LNCAP (cell line): ENCODE measurements at regions not wholly inside any gene's neighbourhood (a gene's known extent, or its start where the extent isn't known, plus 50 kb on each side); places are given as distances from the start of the nearest gene placed in this dataset.

Experiments
- TF ChIP-seq, protein P1 (sequence below): fragments of 450-650 bp; IDR thresholded peaks from 2 replicates; pipeline ENCODE4 v1.5.1; 2017; ENCODE audit warnings: mild to moderate bottlenecking

DNA sequence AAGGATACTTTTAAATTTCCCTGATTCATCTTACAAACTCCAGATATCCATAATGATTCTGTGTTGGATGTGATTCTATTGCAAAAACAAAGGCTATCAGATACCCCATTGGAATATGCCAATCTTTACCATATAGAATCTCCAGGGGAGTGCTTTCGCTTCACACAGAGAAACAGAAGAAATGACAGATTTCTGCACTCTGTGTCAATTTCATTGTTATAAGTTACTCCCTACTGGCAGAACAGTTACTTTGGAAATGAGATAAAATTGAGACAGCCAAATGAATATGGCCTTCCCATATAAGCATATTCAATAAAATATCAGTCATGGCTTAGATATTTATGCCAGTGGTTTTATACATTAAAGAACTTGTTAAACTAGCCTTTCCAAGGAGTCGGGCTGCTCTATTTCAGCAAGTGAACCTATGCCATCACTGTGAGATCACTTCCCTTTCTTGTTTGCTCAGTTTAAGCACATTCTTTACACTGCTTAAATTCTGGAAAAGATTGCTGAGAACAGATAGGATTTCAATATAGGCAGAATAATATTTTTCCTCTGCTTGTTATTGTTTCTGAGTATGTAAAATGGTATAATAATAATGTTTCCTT is 127.5 kb upstream of the ANXA10 start:
- TF ChIP-seq, protein P1, sequence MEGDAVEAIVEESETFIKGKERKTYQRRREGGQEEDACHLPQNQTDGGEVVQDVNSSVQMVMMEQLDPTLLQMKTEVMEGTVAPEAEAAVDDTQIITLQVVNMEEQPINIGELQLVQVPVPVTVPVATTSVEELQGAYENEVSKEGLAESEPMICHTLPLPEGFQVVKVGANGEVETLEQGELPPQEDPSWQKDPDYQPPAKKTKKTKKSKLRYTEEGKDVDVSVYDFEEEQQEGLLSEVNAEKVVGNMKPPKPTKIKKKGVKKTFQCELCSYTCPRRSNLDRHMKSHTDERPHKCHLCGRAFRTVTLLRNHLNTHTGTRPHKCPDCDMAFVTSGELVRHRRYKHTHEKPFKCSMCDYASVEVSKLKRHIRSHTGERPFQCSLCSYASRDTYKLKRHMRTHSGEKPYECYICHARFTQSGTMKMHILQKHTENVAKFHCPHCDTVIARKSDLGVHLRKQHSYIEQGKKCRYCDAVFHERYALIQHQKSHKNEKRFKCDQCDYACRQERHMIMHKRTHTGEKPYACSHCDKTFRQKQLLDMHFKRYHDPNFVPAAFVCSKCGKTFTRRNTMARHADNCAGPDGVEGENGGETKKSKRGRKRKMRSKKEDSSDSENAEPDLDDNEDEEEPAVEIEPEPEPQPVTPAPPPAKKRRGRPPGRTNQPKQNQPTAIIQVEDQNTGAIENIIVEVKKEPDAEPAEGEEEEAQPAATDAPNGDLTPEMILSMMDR: no peak

DNA sequence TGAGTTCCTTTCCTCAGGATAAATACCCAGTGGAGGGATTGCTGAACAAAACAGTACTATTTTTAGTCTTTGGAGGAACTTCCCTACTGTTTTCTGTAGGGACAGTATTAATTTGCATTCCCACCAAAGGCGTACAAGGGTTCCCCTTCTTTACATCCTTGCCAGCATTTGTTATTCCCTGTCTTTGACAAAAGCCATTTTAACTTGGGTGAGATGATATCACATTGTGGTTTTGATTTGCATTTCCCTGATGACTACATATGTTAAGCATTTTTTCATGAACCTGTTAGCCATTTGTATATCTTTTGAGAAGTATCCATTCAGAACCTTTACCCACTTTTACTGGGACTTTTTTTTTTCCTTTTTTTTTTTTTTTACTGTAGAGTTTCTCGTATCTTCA is 126.2 kb upstream of the ANXA10 start:
- TF ChIP-seq, protein P1: no peak

DNA sequence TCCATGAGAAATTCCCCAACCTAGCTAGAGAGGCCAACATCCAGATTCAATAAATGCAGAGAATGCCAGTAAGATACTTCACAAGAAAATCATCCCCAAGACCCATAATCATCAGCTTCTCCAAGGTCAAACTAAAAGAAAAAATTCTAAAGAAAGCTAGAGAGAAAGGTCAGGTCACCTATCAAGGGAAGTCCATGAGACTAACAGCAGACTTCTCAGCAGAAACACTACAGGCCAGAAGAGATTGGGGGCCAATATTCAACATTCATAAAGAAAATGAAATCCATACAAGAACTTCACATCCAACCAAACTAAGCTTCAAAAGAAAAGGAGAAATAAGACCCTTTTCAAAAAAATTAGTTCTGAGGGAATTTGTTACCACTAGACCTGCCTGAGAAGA is 118.8 kb upstream of the ANXA10 start:
- TF ChIP-seq, protein P1: no peak

DNA sequence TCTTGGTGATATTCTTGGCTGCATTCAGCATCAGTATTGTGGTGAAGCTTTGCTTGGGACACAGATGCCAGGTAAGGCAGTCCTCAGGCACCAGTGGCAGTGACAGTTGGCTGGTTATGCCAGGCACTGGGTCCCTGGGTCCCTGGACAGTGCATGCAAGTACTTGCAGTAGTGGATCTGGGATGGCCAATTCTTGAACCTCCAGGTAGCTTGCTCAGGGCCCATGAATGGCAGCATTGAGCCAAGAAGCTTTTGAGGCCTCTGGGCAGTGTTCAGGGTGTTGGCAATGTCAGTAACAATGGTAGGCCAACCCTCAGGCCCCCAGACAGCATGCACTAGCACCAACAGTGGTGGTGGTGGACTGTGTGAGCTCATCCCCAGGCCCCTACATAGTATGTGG is 106.8 kb upstream of the ANXA10 start:
- TF ChIP-seq, protein P1: no peak

DNA sequence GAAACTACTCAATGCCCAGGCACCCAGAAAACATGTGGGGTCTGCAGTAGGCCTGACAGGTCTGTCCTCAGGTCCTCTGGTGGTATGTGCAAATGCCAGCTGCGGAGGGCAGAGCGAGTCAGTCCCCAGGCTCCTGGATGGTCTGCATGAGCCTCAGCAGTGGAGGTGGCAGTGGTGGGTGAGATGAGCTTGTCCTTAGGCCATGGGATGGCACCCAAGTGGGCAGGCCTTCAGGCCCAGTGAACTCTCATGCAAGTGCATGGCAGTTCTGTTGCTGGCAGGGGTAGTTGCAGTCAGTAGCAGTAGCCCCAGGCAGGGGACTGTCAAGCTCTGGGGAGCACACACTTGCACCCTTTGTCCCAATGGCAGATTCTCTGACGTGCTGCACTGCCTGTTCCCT is 106.3 kb upstream of the ANXA10 start:
- TF ChIP-seq, protein P1: no peak

DNA sequence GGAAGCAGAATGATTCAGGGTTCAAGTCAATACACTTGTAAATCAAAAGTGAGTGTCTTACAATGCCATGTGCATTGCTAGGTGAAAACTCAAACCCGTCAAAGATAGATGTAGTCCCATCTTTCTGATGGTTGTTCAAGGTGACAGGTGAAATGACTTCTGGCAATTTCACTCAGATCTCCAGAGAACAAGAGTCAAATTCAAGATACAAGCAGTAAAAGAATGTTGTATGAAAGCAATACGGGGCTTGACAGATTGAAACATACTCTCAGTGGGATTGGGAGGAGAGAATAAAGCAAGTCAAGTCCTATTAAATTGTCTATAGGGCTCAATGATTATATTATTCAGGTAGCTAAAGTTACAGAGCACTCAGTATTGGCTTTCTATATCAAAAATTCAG is 105.1 kb upstream of the ANXA10 start:
- TF ChIP-seq, protein P1: no peak

DNA sequence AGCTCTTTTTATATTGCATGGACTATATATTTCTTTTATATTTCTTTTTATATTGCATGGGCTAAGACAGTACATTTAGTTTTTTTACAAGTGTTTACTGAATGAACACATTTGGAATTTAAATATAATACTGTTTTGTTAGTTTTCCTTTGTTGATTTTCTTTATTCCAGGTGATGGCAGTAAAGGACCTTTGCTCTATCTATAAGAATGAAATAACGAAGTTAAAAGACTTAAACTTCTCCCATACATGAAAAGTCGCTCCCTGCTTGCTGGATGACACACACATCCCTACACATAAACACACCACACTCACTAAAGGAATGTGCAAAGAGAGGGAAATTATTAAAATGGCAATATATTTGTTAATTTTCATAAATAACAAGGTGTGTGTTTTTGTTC is 102.5 kb upstream of the ANXA10 start:
- TF ChIP-seq, protein P1: peak; percentile 31; the same call in 1 of the 2 replicates

DNA sequence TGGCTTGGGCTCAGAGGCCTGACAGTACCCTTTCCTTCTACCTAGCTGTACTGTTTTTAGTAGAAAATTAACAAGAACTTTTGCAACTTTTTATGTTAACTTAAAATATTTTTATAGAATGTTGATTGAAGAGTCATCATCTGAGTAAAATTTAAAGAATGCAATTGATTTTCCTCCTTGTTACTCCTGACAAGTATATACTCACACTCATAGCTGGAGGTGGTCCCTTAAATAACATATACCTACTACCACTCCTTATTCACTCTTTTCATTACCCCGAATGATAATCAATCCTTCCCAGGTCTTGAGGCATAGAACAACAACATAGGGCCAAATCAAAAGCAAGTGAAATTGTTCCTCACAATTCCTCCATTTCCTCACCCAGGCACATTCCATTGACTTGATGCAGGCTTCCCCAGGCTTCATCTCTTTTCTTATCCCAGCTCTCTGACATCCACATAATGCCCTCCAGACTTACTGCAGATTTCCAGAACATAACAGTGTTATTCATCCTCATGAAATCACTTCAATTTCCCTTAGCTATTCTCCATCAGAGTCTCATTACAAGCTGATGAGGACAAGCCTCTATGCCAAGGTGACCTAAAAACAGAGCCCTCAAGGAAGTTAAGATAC is 73.2 kb upstream of the ANXA10 start:
- TF ChIP-seq, protein P1: no peak
